DMS 273 (cell line): ENCODE measurements at regions not wholly inside any gene's neighbourhood (a gene's known extent, or its start where the extent isn't known, plus 50 kb on each side); places are given as distances from the start of the nearest gene placed in this dataset.
A peak's percentile ranks its signal among the peaks of the same experiment; 100 is the strongest.
"Not testable (repeated sequence)": the region's sequence is repeated elsewhere in the genome, so short reads cannot be mapped to it uniquely, and the experiment has no call there.

Source experiments
- DNase-seq: peaks from one replicate; lab custom pipeline; 2025; ENCODE audit not compliant: unreplicated experiment; lab: John Stamatoyannopoulos, UW

DNA sequence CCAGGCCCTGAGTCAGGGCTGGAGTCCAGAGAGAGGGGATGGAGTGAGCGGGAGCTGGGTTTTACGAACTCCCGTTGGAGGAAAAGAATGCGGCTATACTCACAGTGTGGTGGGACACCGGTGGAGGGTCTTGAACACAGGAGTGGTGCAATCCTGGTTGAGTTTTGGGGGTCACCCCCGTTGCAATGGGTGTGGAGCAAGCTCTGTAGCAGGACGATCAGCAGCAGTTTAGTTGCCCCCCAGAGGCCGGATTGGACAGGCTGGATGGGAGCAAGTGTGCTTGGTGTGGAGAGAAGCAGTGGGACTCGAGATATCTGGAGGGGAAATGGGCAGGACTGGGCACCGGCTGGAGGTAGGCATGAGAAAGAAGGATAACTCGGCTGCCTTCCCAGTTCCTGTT lies 72.3 kb upstream of the TWIST2 start:
- no peak for DNase-seq

DNA sequence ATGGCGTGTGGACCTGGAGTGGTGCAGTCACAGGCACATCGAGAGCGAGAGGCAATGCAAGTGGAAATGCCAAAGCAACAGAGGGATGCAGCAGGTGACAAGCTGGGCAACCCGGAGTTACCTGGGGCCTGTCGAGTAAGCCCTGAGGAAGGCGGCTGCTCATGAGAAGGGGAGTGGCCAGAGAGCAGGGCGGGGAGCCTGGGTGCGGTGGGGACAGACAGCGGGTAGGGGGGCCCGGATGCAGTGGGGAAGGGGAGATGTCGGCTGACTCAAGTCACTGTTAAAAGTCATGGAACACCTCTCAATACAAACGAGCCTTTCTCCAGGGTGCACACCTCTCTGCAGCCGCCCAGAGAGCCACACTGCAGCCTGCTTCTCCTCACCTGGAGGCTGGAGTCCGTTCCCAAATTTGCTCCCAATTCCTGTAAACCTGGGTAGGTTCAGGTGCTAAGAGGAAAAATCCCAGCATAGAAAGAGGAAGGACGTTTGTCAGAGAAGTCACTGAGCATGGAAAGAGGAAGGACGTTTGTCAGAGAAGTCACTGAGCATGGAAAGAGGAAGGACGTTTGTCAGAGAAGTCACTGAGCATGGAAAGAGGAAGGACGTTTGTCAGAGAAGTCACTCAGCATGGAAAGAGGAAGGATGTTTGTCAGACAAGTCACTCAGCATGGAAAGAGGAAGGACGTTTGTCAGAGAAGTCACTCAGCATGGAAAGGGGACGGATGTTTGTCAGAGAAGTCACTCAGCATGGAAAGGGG lies 71.7 kb upstream of the TWIST2 start:
- DNase-seq: no peak

DNA sequence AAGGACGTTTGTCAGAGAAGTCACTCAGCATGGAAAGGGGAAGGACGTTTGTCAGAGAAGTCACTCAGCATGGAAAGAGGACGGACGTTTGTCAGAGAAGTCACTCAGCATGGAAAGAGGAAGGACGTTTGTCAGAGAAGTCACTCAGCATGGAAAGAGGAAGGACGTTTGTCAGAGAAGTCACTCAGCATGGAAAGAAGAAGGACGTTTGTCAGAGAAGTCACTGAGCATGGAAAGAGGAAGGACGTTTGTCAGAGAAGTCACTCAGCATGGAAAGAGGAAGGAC lies 71.2 kb upstream of the TWIST2 start:
- DNase-seq: not testable (repeated sequence)

DNA sequence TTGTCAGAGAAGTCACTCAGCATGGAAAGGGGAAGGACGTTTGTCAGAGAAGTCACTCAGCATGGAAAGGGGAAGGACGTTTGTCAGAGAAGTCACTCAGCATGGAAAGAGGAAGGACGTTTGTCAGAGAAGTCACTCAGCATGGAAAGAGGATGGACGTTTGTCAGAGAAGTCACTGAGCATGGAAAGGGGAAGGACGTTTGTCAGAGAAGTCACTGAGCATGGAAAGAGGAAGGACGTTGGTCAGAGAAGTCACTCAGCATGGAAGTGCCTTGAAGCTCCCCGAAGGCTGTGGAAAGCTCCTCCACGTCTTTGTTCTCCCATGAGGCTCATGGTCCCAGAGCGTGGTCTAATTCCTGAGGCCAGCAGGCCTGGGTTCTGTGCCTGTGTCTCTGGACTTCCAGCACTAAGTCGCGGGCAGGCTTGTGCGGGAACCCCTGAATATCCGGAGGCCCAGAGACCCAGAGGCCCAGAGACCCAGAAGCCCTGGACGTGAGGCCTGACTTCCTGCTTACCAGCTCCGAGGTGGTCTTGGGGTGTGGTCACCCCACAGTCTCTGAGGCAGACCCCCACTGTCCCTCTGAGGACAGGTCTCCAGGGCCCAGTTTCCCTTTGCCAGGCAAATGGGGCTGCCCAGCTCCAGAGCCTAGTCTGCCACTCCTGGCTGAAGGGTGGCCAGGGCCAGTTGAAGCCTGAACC lies 70.4 kb upstream of the TWIST2 start:
- DNase-seq: no peak

DNA sequence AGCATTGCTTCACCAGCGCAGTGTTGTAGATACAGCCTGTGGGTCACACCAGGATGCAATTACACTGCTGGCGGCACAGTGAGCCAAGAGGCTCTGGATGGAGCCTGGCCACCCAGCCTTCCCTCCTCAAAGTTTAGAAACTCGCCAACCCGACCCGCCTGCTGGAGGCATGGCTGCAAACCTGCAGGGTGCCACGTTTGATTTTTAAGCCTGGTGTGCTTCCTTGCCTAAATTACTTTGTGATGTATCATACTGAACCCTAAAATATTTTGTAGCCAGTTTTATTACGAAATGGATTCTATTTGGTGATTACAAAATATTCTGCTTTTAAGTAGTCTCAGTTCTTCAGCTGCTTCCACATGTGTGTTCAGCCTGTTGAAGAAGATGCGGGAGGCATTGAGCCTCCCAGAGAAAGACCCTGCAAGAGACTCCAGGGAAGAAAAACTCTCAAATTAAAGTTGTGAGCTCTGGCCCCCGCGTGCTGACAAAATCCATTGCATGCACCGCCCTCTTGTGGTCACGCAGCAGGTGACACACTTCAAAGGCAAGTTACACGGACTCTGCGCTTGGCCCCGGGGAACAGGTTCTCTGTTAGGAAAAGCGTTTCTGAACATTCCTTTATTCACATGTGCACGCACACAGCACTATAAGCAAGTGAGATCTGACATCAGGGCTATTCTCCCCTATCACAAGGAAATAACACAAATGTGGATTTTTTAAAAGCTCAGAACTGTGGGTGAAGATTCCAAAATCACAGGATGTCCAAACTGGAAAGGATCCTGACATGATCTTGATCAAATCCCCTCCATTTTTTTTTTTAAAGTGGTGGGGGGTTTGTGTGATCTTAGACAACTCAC lies 63.0 kb upstream of the TWIST2 start:
- DNase-seq: peak; percentile 75

DNA sequence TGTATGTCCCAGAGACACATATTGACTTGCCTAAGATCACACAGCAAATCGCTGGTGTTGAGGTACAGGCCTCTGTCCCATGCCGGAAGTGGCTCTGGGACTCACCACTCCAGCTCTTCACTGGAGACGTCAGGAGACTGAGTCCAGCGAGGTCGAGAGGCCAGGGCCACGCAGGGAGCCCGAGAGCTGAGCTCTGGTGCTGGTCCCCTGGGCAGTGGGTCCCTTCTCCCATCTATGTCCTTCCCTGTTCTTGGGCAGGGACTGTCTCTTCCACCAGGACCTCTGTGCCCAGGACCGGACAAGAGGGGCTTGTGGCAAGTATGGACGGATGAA lies 62.4 kb upstream of the TWIST2 start:
- no peak for DNase-seq

DNA sequence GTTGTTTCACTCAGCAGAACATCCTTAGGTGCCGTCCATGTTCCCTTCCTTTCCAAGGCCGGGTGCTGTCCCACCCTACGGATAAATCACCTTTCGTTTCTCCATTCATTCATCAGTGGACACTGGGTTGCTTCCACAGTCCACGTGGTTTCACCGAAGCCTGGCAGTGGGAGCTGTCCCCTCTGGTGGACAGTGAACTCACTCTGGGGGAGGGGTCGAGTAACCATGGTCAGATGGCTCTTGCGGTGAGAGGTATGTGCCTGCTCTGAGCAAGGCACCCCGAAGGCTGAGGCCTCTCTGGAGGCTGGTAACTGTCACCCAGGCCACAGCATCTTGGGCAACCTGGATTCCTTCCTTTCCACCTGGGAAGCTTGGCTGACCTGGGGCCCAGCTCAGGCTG lies 61.5 kb upstream of the TWIST2 start:
- DNase-seq: no peak

DNA sequence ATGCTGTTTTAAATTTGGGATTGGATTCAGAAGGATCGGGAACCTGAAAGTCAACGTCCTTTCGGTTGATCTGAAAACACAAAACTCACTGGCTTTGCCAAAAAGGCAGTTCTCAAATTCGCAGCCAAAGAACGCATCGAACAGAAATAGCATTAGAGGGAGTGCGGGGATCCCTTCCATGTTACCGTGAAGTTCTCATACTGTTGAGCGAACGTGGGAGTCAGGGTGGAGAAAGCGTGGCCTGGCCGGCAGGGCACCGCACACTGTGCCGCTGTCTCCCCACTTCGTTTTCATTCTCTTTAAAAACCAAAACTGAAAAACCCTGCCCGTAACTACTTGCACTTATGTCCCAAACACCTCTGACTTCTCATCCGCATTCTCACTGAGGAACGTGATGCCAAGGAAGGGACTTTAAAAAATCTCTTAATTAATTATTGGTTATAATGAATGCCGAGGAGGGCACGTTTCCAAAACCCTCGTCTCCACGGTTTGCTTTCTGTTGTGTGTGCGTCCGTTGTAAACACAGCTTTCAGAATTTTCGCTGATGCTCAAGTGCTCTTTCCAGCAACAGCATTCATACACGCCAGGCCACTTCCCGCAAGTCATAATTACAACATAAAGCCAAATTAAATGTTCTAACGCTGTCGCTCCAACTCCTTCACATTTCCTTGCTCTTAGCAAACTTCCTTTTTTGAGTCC lies 60.9 kb upstream of the TWIST2 start:
- DNase-seq: no peak

DNA sequence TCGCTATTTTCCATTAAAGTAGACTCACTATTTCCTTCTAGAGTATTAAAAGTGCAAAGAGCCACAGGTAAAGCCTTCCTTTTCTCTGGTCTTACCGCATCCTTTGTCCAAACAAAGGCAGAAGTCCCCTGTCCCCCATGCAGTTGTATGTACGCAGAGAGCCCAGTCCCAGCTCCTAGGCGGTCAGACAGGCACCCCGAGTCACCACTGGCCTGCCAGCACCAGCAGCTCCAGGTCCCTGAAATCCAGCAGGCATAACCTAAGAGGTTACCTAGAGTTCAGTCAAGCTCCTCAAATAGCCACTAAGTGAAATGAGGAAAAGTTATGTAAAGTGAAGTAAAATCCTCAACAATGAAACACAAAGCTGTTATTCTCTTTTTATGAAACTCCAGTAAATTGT lies 60.4 kb upstream of the TWIST2 start:
- DNase-seq: no peak

DNA sequence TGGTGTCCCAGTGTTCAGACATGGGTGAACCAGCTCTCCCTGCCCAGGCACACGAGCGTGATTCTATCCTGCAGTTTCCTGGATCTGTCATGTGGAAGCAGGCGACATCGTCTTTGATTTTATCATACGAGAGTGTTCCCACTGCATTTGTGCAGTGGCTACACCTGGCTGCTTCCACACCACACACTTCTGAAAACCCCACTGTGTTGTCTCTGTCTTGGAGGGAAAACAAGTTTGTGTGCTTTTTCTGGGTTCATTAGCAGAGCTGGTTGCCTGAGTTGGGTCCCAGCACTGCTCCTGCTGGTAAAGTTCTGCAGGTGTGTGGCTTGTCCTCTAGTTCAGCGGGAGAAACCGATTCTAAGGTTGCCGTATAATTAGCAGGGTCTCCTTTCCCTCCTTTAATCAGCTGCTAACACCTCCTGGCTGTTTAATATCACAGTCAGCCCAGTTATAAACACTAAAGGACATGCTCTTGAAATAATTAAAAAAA lies 58.5 kb upstream of the TWIST2 start:
- DNase-seq: no peak

DNA sequence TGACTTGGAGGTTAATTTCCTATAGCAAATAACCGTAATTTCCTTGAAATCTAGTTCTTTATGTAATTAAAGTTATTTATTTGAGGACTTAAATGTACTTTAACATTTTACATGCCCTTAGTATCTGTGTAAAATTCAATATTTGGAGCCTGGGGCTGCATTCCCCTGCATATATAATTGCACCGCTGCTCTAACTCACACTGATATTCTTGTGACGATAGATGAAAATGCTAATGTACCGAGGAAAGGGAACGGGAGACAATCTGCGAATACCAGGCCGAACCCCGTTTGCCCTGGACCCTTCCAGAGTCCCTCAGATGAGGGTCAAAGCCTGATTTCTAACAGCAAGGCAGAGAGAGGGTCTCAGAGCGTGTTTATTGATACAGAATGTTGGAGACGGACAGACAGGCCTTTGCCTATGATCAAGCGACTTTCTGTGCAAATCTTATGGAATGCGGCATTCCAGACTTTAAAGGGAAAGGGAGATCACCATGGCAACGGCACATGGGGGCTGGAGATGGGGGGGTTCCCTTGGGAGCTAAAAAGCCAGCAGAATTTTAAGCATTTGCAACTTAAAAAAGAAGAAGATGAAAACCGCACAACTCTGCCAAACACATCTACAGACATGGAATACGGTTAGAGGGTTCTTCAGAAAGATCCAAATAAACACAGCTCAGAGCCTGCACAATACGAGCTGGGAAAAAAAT lies 57.6 kb upstream of the TWIST2 start:
- no peak for DNase-seq

DNA sequence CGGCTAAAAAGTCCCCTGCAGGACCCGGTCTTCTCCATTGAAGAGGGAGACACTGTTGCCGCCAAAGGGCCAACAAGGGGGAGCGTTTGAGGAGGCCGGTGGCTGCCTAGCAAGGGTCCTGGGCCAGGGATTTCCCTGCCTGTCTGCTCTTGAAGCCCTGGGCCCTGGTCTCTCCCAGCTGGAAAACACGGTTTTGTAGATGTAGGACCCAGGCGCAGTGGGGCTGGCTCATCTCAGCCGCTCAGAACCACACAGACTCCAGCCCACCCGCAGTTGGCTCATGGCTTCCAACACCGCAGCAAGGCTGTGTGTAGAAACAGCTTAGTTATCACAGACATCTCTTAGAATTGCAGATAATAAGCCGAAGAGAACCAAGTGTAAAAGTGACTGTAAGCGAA lies 57.1 kb upstream of the TWIST2 start:
- no peak for DNase-seq

DNA sequence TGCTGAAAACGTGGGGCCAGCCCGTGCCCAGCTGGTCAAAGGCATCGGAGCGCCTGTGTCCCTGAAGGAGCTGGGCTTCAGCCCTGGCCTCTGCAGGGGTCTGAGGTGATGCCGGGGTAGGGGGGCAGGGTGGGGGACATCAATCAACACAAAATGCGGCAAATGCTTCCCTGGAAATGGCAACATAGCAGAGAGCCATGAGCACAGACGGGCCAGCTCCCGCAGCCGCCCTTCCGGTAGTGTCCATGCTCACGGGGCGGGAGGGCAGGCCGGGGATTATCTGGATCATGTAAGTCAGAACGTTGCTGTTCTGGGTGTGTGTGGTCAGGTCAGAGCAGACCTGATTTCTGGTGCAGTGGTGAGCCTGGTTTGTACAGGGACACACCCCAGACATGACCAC lies 56.5 kb upstream of the TWIST2 start:
- DNase-seq: no peak

DNA sequence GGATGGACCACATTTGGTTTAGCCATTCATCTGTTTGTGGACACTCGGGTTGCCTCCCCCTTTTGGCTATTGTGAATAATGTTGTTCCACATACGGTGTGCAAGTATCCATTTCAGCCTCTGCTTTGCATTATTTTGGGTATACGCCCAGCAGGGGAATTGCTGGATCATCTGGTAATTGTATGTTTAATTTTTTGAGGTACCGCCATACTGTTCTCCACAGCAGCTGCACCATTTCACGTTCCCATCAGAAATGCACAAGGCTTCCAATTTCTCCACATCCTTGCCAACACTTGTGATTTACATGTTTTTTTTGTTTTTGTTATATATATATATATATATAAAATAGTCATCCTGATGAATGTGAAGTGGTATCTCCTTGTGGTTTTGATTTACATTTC lies 54.6 kb upstream of the TWIST2 start:
- DNase-seq: no peak

DNA sequence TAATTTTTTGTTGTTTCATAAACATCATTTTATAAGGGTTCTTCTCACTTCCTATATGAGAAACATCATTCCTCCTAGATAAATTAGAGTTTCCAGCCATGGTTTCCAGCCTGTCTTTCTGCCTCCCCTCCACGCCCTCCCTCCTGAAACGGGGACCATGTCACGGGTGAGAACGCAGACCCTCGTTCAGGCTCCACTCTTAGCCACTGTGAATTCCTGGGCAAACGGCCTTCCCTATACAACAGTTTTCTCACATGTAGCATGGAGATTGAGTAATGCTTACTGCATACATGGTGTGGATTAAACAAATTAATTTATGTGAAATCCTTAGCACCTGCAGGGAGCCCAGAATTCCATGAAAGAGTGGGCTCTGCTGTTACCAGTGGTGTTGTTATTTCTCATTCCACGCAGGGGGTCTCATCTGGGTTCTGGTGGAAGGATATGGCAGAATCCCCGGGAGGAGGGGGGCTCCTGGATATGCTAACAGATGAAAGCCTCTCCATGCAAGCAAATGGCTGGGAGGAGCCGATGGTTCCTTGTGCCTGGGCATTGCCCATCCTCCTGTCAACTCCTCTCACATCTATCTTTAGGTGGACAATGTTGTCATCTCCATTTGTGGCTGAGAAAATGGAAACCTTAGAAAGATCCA lies 54.0 kb upstream of the TWIST2 start:
- no peak for DNase-seq

DNA sequence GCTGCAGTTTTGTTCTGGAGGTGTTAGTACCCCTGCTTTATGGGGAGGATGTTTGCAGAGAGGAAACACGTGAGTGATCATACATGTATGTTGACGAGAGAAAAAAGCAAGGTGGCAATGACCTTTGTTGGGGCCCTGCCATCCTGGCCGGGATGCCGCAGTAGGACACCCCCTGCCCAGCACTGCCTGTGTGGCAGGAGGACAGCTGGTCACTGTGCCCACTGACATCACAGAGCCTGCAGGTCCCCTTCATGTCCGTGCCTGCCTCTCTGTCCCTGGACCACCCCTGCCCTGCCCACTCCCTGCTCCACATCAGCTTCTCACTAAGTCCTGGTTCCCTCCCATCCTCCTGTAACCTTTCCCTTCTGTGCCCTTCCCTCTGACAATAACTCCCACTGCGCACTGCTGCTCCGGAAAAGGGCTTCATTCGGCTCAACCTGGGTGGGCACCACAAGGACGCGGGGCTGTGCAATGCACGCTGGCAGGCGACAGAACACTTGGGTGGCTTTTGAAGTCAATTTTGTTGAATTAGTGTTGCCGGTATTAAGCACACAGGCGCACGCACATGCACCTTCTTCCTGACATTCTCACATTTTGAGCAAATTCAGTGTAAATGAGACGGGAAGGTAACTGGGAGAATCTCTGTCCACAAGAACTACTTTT lies 51.5 kb upstream of the TWIST2 start:
- no peak for DNase-seq

DNA sequence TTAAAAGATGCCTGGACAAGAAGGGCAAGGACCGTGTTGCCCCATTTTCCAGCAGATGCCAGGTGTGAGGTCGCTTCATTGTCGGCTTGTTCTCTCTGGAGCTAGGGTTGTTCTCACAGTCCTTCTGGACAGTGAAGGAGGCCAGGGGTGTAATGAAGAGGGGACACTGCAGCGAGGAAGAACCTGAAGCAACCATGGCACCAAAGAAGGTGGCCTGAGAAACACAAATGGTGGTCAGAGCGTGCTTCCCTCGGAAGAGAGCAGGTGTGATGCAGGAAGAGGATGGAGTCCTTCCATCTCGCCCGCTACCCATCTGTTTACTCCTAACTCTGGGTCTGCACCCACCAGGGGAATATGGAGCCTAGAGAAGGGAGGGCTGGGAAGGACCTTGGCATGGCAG lies 50.3 kb upstream of the TWIST2 start:
- no peak for DNase-seq
